GM19467 (cell line): ENCODE measurements at regions not wholly inside any gene's neighbourhood (a gene's known extent, or its start where the extent isn't known, plus 50 kb on each side); places are given as distances from the start of the nearest gene placed in this dataset.
"Not testable (repeated sequence)": the region's sequence is repeated elsewhere in the genome, so short reads cannot be mapped to it uniquely, and the experiment has no call there.

ENCODE experiments used
- ATAC-seq: cut with Tn5 transposase; IDR thresholded peaks from one replicate; pipeline ENCODE4 v1.9.1; 2021; ENCODE audit warnings: mild to moderate bottlenecking, moderate library complexity; ENCODE audit not compliant: unreplicated experiment

- ATAC-seq: not testable (repeated sequence)
Measured at GRCh38 chr5:58308384-58308783, 151.5 kb downstream of the PLK2 start.

DNA sequence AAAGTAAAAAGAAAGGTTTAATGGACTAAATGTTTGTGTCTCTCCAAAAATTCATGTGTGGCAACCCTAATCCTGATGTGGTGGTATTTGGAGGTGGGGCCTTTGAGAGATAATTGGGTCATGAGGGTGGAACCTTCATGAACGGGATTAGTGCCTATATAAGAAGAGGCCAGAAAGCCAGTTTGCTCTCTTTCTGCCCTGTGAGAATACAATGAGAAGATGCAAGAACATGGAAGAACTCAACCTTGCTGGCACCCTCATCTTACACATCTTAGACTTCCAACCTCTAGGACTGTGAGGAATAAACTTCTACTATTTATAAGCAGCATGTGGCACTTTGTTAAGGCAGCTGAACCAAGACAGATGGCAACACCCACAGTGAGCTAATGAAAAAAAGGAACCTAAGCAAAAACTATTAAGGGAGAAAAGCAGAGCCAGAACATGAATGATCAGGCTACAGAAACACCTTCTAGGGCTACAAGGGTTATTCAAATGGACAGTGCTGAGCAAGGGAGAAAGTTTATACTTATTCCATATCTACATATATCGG lies 159.5 kb downstream of the PLK2 start:
- ATAC-seq: no peak

DNA sequence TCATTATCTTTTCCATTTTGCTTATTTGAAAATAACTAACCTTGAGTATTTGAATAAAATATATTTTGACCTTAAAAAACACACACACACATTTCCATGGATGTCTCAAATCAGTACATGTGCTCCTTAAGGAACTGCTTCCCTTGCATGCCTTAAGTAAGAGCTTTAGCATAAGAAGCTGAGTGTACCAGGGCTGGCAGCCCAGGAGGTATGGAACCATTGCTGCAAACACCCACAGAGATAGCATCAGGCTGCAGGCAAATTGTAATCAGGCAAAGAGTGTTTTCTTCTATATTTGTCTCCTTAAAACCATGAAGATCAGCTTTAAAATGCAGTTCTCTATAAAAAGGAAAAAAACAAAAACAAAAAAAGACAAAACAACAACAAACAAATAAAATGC lies 160.6 kb downstream of the PLK2 start:
- no peak for ATAC-seq

DNA sequence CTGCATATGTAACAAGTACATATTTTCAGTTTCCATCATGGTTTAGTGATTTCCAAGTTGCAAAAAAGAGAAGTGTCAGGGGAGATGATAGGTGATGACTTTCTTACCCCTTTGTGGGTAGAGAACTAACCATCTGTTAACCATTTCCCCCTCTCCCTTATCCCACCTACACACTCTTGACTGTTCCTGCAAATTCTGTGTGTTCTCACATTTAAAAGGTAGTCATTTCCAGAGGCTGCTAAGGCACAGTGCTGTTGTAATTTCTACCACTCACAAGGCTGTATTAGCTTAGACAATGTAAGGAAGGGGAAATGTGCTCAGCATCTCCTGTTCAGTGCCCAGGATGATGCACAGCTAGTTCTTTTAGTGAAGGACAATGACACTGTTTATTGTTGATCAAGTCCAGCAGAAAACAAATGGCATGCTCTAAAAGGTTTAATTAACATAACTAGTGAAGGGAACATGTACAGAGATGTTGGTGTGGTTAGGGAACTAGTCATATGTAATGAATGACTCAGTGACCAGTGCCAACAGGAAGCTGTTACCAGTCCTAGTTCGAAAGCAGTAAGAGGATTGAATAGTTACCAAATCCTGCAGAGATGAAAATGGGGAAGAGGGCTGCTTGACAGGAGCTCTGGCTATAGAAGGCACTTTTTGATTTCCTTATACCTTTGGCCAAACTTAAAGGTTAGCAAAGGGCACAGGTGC lies 165.1 kb downstream of the PLK2 start:
- peak; percentile 72 for ATAC-seq

GRCh38 chr5:58288275-58288674 lies 171.6 kb downstream of the PLK2 start:
- not testable (repeated sequence) for ATAC-seq

- no peak for ATAC-seq
Measured at GRCh38 chr5:58286741-58287140, 173.1 kb downstream of the PLK2 start.

GRCh38 chr5:58285900-58286299 lies 174.0 kb downstream of the PLK2 start:
- no peak for ATAC-seq

- ATAC-seq: no peak
Measured at GRCh38 chr5:58284886-58285285, 175.0 kb downstream of the PLK2 start.

DNA sequence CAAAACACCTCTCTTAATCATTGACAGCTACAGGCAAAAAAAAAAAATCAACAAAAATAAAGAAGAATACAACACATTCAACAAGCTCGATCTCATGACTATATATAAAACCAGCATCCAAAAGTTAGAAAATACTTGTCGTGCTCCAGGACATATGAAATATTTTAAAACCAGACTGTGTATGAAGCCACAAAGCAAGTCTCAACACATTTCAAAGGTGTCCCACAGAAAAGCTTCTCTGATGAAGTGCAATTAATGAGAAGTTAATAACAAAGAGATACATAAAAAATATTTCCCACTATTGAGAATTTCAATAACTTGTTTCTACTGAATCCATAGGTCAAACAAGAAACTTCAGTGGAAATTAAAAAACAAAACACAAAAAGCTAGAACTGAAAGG lies 178.7 kb downstream of the PLK2 start:
- ATAC-seq: no peak

DNA sequence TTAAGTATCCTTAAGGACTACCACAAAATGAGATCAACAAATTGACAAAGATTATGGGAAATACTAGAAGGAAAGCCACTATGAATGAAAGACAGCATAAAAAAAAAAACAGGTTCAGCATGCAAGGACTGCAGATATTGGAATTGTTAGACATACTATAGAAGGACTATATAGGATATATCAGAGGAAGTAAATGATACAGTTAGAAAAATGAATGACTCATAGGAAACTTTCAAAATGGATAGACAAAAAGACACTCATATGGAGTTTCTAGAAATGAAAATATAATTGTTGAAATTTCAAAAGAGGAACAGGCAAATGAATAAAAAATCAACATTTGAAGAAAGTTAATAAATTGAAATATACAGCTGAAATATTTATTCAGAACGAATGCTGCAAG lies 180.6 kb downstream of the PLK2 start:
- no peak for ATAC-seq

DNA sequence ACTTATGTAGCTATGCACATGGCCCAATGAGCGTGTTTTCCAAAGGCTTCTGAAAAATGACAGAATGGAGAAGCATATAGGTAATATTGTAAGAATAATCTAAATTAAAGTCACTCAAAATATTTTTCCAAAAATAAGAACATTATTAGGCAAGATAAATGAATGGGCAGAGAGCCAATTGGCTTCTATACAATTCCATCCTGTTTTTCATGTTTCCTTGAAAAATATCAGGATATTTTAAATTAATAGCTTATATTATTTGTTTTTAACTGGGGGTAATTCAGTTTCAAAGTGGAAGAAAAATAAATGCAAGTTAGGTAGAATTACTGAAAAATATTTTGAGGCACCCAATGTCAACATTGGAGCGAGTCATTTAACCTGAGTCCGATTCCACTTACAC lies 183.5 kb downstream of the PLK2 start:
- ATAC-seq: no peak

DNA sequence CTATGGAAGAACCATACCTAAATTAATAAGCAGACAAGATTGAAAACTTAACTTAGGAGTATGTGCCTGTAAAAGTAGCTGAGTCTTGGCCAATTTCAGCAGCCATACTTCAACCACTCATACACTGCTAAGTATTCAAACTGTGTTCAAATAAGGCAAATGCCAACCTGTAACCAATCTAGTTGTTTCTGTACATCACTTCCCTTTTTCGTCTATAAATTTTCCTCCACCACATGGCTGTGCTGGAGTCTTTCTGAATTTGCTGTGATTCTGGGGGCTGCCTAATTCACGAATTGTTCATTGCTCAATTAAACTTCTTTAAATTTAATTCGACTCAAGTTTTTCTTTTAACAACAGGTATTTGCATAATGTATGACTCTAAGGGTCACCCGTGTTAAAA lies 184.4 kb downstream of the PLK2 start:
- ATAC-seq: no peak

- no peak for ATAC-seq
Measured at GRCh38 chr5:58274191-58274590, 185.7 kb downstream of the PLK2 start.

DNA sequence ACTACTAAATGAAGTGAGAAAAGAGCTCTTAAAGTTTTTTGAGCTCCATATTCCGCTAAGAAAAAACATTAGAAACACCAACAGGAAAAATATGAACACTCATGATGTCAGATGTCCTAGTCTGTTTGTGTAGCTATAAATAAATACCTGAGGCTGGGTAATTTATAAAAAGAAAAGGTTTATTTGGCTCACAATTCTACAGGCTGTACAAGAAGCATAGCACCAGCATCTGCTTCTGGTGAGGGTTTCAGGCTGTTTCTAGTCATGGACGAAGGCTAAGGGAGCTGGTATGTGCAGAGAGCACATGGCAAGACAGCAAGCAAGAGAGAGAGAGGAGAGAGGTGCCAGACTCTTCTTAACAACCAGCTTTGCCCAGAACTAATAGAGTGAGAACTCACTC lies 186.2 kb downstream of the PLK2 start:
- ATAC-seq: no peak

GRCh38 chr5:58268268-58268667 lies 191.6 kb downstream of the PLK2 start:
- no peak for ATAC-seq

- no peak for ATAC-seq
Measured at GRCh38 chr5:58266402-58266801, 193.5 kb downstream of the PLK2 start.

DNA sequence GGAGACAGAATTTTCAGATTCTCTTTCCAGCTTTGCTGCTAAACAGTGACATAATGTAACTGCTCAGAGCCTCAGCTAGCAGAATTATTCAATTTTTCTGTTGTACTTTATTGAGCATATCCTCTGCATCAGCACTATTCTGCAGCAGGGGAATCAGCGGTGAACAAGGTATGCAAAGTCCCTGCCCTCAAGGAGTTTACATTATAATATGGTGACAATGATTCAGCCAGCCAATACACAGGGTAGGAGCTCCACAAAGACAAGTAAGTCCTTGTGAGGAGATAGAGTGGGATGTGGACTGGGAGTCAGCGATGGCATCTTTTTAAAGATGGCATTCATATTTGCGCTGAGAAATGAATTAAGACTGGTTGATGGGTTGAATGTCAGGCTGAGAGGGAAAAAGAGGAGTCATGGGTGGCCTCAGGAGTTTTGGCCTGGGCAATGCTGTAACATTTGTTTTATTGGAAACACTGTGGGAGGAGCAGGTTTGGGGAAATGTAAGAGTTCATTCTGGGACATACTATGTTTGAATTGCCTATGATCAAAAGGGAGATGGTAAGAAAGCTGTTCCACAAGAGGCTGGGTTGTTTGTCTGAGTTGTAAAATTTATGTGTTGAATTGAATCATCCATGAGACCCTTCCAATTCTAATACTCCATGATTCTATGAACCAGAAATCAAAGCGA lies 194.5 kb downstream of the PLK2 start:
- ATAC-seq: no peak

DNA sequence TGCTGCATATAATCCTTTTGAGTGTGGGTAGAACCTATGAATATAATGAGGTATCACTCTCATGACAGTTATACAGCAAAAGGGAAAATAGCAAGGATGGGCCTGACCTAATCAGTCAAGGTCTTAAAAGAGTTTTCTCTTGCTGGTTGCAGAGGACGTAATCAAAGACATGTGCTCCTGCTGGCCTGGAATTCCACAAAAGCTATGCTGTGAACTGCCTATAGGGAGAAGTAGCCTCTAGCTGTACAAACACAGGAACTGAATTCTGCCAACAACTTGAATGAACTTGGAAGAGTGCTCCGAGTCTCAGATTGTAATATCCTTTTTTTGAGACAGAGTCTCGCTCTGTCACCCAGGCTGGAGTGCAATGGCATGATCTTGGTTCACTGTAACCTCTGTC lies 195.6 kb downstream of the PLK2 start:
- ATAC-seq: no peak

- ATAC-seq: no peak
Measured at GRCh38 chr5:58263296-58263695, 196.6 kb downstream of the PLK2 start.

DNA sequence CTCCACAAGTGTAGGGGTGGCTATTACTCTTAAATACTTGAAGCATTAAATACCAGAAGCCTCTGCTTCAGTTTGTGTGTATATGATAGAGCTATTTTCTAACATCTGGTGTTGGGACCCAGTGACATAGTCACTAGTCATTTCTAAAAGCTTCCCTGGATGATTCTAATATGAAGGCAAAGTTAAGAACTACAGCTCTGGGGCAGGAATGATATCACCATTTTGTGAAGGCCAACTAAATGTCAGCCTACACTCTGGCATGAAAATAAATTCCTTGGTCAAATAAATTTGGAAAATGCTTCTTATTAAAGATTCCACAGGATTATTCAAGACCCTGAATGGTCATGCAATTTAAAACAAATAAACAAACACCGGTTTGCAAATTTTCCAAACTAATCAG lies 197.7 kb downstream of the PLK2 start:
- ATAC-seq: no peak

DNA sequence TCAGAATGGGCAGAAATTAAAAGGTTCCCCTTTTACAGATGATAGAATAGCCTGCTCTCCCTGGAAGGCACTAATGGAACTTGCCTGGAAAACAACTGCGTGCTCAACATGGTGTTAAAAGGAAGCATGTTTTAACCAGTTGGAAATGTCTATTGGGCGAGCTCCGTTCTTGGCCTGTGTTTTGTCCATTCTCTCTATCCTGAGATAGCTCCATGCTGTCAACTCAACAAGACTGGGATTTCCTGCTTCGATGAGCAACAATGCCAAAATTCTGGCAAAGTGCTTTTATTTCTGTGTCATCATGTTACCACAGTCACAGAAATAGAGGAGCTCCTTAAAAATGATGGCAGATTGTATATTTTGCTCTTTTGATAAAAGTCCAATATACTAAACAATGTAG lies 198.3 kb downstream of the PLK2 start:
- no peak for ATAC-seq

GRCh38 chr5:58260243-58260642 lies 199.6 kb downstream of the PLK2 start:
- ATAC-seq: no peak
